Upper lobe of left lung (tissue), 4 donors: ENCODE measurements at regions not wholly inside any gene's neighbourhood (a gene's known extent, or its start where the extent isn't known, plus 50 kb on each side); places are given as distances from the start of the nearest gene placed in this dataset.

Source experiments
- CTCF ChIP-seq, 6 experiments: fragments of 450-650 bp in 4 of 6; fragments of 200-600 bp in 2 of 6; sonication (generic) in 2 of 6; IDR thresholded peaks; one replicate each; pipeline ENCODE4 v1.5.1; 2016 to 2019; ENCODE audit warnings: antibody characterized with exemption in 6 of 6
- EP300 ChIP-seq, 4 donors: sonication (generic); formaldehyde crosslinking; IDR thresholded peaks; one replicate each; pipeline ENCODE4 v1.5.1; 2017; ENCODE audit warnings: antibody characterized with exemption in 4 of 4, control low read depth in 2 of 4
- POLR2A ChIP-seq, 4 donors: fragments of 450-650 bp; IDR thresholded peaks; one replicate each; pipeline ENCODE4 v1.5.1; 2016 to 2017; ENCODE audit warnings: antibody characterized with exemption in 4 of 4, mild to moderate bottlenecking in 2 of 4

GRCh38 chr21:9772348-9772672, 749.1 kb upstream of the TPTE start:
- no peak for TF ChIP-seq POLR2A (IDR thresholded peaks at IDR 0.05)
- TF ChIP-seq CTCF (IDR thresholded peaks at IDR 0.05), result no peak
- no peak for TF ChIP-seq EP300 (IDR thresholded peaks at IDR 0.05)
